ENCODE measurements at regions not wholly inside any gene's neighbourhood (a gene's known extent, or its start where the extent isn't known, plus 50 kb on each side); places are given as distances from the start of the nearest gene placed in this dataset.

DNA sequence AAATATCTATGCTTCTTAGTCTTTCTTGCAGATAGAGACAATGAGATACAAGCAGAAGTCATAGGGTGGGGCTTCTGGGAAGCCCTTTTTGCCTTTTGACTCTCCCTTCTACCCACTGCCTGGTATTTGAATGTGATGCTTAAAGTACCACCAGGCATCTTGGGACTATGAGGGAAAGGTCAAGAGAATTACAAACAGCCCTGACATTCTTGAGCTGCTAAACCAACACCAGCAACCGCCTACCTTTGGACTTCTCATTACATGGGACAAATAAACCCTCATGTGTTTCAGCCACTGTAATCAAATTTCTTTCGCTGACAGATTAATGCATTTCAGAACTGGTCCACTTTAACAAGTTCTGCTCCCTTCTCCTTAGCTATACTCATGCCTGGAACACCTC lies 112.8 kb downstream of the LUZP4 start:
- Mint-ChIP-seq H3K4me1 (ENCODE audit: low read depth) (peaks cover 10% of the 10 kb centered on the region), H3K36me3 (ENCODE audit: low read depth) (no peaks in the 10 kb centered on the region), H3K27ac (no peak overlapping the region), H3K27me3 (ENCODE audit: insufficient read depth) (peaks cover 2% of the 10 kb centered on the region), H3K4me3 (no peak overlapping the region), H3K9me3 (no peaks in the 10 kb centered on the region)
- no peak for DNase-seq
- TF ChIP-seq, protein P1, sequence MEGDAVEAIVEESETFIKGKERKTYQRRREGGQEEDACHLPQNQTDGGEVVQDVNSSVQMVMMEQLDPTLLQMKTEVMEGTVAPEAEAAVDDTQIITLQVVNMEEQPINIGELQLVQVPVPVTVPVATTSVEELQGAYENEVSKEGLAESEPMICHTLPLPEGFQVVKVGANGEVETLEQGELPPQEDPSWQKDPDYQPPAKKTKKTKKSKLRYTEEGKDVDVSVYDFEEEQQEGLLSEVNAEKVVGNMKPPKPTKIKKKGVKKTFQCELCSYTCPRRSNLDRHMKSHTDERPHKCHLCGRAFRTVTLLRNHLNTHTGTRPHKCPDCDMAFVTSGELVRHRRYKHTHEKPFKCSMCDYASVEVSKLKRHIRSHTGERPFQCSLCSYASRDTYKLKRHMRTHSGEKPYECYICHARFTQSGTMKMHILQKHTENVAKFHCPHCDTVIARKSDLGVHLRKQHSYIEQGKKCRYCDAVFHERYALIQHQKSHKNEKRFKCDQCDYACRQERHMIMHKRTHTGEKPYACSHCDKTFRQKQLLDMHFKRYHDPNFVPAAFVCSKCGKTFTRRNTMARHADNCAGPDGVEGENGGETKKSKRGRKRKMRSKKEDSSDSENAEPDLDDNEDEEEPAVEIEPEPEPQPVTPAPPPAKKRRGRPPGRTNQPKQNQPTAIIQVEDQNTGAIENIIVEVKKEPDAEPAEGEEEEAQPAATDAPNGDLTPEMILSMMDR (IDR thresholded peaks at IDR 0.05), result no peak

DNA sequence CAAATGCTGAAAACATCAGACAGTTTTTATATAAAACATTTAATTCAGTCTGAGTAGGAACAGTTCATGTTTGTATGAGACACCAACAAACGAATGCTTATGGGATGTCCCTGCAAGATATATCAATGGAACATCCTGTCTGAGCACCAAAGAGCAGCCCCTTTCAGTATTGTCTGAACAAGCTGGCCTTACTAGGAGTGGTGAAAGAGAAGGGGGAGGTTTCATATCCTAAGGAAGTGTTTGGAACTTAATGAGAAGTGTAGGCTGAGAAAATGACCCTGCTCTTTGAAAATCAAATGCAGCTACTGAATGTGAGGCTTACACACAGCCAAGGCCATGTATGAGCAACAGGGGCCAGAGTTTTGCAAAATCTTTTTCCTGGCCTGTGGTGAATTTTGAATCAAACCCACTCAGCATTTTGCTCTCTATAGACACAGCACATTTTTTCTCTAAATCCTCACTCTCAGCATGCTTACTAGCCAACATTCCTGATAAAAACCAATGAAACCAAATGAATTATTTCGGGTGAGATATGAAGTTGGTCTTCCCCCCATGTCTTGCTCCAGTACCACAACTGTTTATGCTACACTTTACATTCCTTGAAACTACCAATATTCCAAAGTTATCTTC lies 119.4 kb downstream of the LUZP4 start:
- DNase-seq, result peak; percentile 7
- Mint-ChIP-seq H3K4me1 (ENCODE audit: low read depth) (peaks cover 31% of the 10 kb centered on the region), H3K36me3 (ENCODE audit: low read depth) (0 out of 2 replicates have a peak, but pooled peaks cover 5% of the 10 kb centered on the region), H3K9me3 (no peaks in the 10 kb centered on the region), H3K27me3 (ENCODE audit: insufficient read depth) (no peaks in the 10 kb centered on the region), H3K27ac (no peak overlapping the region), H3K4me3 (no peak overlapping the region)
- TF ChIP-seq, protein P1 (IDR thresholded peaks at IDR 0.05), result no peak

DNA sequence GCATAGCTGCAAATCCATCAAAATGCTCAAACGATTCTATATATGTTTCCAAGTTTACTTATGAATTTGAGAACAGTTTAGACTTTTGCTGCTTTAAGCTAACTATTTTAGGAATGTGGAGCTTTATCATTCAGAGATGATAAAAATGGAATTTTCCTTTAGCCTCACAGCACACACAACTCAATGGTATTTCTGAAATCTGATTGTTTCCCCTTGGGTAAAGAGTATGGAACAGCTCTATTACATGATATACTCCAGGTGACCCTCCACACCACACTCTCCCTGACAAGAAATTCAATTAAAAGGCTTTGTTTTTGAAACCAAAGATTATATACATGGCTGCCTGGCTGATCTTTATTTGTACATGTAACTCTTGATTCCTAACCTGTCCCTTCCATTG lies 120.0 kb downstream of the LUZP4 start:
- H3K36me3 Mint-ChIP-seq (ENCODE audit: low read depth), result 0 out of 2 replicates have a peak, but pooled peaks cover 5% of the 10 kb centered on the region
- H3K9me3 Mint-ChIP-seq, result no peaks in the 10 kb centered on the region
- TF ChIP-seq, protein P1 (IDR thresholded peaks at IDR 0.05), result no peak
- H3K27ac Mint-ChIP-seq, result no peak overlapping the region
- peaks cover 31% of the 10 kb centered on the region for H3K4me1 Mint-ChIP-seq (ENCODE audit: low read depth)
- no peak for DNase-seq
- no peaks in the 10 kb centered on the region for H3K27me3 Mint-ChIP-seq (ENCODE audit: insufficient read depth)
- H3K4me3 Mint-ChIP-seq, result no peak overlapping the region

DNA sequence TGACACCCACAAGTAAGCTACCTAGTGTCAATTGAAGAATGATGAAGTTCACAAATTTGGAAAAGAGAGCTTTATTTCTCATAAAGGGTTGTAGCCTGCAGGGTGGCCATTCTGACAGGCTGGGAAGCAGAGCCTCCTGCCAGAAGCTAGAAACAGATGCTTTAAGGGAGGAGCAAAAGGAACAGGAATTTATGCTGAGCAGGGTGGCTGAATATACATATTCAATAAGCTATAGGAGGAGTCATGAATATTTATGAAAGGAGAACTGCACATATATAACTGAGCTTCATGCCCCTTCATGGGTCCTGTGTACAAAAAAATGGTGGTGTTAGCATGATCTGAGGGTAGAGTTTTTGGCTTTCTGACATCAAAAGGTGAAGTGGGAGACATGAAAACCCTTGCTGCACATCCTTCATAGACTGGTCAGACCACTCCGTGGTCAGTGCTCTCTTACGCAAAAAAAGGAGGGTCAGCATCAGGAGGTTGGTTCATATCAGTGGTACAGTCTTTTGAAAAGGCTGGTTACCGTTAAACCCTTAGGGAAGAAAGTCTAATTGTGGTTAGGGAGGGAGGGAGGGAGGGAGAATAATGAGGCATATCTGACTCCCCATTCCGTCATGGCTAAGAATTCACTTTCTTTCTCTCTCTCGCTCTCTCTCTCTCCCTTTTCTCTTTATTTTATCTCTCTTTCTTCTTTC lies 121.4 kb downstream of the LUZP4 start:
- H3K27ac Mint-ChIP-seq, result no peak overlapping the region
- H3K27me3 Mint-ChIP-seq (ENCODE audit: insufficient read depth), result peaks cover 3% of the 10 kb centered on the region; the same call in 1 of the 2 replicates
- peaks cover 35% of the 10 kb centered on the region for H3K4me1 Mint-ChIP-seq (ENCODE audit: low read depth)
- no peak for DNase-seq
- no peaks in the 10 kb centered on the region for H3K9me3 Mint-ChIP-seq
- TF ChIP-seq, protein P1 (IDR thresholded peaks at IDR 0.05), result no peak
- no peak overlapping the region for H3K4me3 Mint-ChIP-seq
- 0 out of 2 replicates have a peak, but pooled peaks cover 5% of the 10 kb centered on the region for H3K36me3 Mint-ChIP-seq (ENCODE audit: low read depth)

DNA sequence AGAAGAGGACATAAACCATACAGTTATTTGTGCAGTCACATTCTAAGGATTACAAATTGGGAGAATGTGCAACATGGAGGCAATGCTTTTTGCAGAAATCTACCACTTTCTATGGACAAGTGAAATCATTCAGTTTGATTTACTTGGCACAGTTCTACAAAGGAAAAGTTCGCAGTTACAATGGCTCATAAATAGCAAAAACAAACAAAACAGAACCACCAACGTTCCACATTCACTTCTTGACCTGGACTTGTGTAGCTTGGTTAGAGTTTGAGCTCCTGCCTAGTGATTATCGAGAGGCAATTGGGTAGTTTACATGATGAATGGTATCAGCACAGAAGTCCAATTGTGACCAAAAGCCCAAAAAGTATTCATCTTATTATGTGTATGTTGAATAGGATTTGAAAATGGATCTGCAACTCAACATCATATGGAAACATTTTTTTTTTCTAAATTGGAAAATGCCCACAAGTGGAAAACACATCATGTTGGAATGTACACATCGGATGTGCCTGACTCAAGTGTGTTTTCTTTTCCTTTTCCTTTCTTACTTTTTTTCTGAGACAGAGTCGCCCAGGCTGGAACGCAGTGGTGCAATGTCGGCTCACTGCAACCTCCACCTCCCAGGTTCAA lies 123.8 kb downstream of the LUZP4 start:
- Mint-ChIP-seq H3K36me3 (ENCODE audit: low read depth) (0 out of 2 replicates have a peak, but pooled peaks cover 5% of the 10 kb centered on the region), H3K27ac (peak overlapping the region; percentile 69), H3K9me3 (no peaks in the 10 kb centered on the region), H3K4me1 (ENCODE audit: low read depth) (peaks cover 22% of the 10 kb centered on the region), H3K27me3 (ENCODE audit: insufficient read depth) (peaks cover 4% of the 10 kb centered on the region; the same call in 1 of the 2 replicates), H3K4me3 (peak overlapping the region; percentile 70)
- TF ChIP-seq, protein P1 (IDR thresholded peaks at IDR 0.05), result no peak
- DNase-seq, result peak; percentile 19

All from HFFc6 (cell line).